Right lobe of liver (tissue), 6 donors: ENCODE measurements at regions not wholly inside any gene's neighbourhood (a gene's known extent, or its start where the extent isn't known, plus 50 kb on each side); places are given as distances from the start of the nearest gene placed in this dataset.

Source experiments
- ATAC-seq, 4 donors: fragments of 200-7000 bp; cut with Tn5 transposase; one replicate each; pipeline ENCODE4 v1.9.1; 2020; ENCODE audit warnings: mild to moderate bottlenecking in 4 of 4, moderate library complexity in 4 of 4
- DNase-seq, 3 donors: peaks; one replicate each; pipeline ENCODE4 v3.0.0-alpha.2; 2020
- H3K27ac ChIP-seq, 3 donors: fragments of 200-600 bp; one replicate each; pipeline ENCODE4 v1.8.0; 2022
- H3K27me3 ChIP-seq, 2 donors: fragments of 200-600 bp; one replicate each; pipeline ENCODE4 v1.8.0; 2022
- H3K36me3 ChIP-seq, 4 donors: fragments of 200-600 bp; sonication (generic) in 1 of 4; one replicate each; pipeline versions ENCODE4 v1.5.1 to v1.8.0; 2017 to 2022; ENCODE audit warnings: control low read depth in 1 of 4
- H3K4me1 ChIP-seq, 4 donors: fragments of 200-600 bp; sonication (generic) in 1 of 4; one replicate each; pipeline versions ENCODE4 v1.5.1 to v1.8.0; 2017 to 2022; ENCODE audit warnings: control low read depth in 1 of 4
- H3K4me3 ChIP-seq, 3 donors: fragments of 200-600 bp; one replicate each; pipeline ENCODE4 v1.8.0; 2022
- H3K9me3 ChIP-seq, 4 donors: fragments of 200-600 bp; sonication (generic) in 1 of 4; one replicate each; pipeline versions ENCODE4 v1.5.1 to v1.8.0; 2017 to 2022; ENCODE audit warnings: control low read depth in 1 of 4
- CTCF ChIP-seq, 4 donors: fragments of 200-600 bp in 3 of 4; fragments of 450-650 bp in 1 of 4; IDR thresholded peaks; one replicate each; pipeline versions ENCODE4 v1.5.1 to v1.8.0; 2016 to 2022; ENCODE audit warnings: antibody characterized with exemption in 4 of 4, mild to moderate bottlenecking in 2 of 4
- POLR2A ChIP-seq: fragments of 450-650 bp; IDR thresholded peaks from one replicate; pipeline ENCODE4 v1.6.1; 2017; ENCODE audit warnings: antibody characterized with exemption, mild to moderate bottlenecking
- WGBS: methylation state at CpG from one replicate; pipeline ENCODE4 v1.1.6; 2018; ENCODE audit warnings: low coverage, low lambda C conversion rate; ENCODE audit not compliant: insufficient coverage; ENCODE audit errors: missing lambda C conversion rate; 5-methylcytosine and 5-hydroxymethylcytosine counted together
- intact Hi-C, 2 donors: fragments of 100-400 bp; cut with DNase I; formaldehyde crosslinking; loops; one replicate each; pipeline versions ENCODE4 v1.11.2 to v1.14.1; 2022
- donor health status: DM: no; HTN: yes; CAD: no.
- donor health status: DM: no; HTN: no; CAD: no.
- donor health status: DM: no; HTN: no; CAD: no.
- donor health status: DM: no; HTN: yes; CAD: no.
- donor health status: DM: no; HTN: yes; CAD: no.

DNA sequence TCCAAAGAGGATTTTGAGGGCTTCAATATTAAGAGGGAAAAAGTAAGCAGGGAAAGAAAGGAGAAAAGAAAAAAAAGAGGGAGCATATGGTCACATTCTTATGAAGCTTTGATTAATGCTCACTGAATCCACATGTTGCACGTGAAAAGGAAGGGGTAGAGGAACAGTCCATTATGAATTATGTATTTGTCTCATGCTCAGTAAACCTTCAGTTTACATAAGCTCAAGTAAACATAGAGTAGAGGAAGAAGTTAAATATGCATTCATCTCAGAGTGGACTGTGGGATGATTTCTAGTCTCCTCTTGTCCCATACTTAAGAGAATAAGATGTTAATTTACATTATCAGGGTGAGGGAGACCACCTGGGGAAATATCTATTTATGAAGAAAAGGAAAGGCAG, 334.5 kb downstream of the IPO8 start:
- intact Hi-C loops, result no loop called here
- 9% methylated on average over 1 of the region's 1 CpG for WGBS
- no peak overlapping the region for H3K27ac ChIP-seq
- no peaks in the 10 kb centered on the region for H3K36me3 ChIP-seq
- no peaks in the 10 kb centered on the region for H3K27me3 ChIP-seq
- ATAC-seq, result no peak
- no peaks in the 10 kb centered on the region for H3K9me3 ChIP-seq
- DNase-seq, result no peak
- no peaks in the 10 kb centered on the region for H3K4me1 ChIP-seq
- no peak for TF ChIP-seq POLR2A
- no peak for TF ChIP-seq CTCF (IDR thresholded peaks at IDR 0.05)
- no peak overlapping the region for H3K4me3 ChIP-seq

GRCh38 chr12:30358671-30359070, 337.0 kb downstream of the IPO8 start:
- TF ChIP-seq POLR2A (no peak), CTCF (IDR thresholded peaks at IDR 0.05) (no peak)
- intact Hi-C loops, result no loop called here
- WGBS, result 98% methylated on average over 3 of the region's 3 CpGs
- H3K9me3 ChIP-seq, result no peaks in the 10 kb centered on the region
- H3K27ac ChIP-seq, result no peak overlapping the region
- no peak overlapping the region for H3K4me3 ChIP-seq
- H3K4me1 ChIP-seq, result no peaks in the 10 kb centered on the region
- no peaks in the 10 kb centered on the region for H3K27me3 ChIP-seq
- no peak for ATAC-seq
- no peak for DNase-seq
- no peaks in the 10 kb centered on the region for H3K36me3 ChIP-seq

DNA sequence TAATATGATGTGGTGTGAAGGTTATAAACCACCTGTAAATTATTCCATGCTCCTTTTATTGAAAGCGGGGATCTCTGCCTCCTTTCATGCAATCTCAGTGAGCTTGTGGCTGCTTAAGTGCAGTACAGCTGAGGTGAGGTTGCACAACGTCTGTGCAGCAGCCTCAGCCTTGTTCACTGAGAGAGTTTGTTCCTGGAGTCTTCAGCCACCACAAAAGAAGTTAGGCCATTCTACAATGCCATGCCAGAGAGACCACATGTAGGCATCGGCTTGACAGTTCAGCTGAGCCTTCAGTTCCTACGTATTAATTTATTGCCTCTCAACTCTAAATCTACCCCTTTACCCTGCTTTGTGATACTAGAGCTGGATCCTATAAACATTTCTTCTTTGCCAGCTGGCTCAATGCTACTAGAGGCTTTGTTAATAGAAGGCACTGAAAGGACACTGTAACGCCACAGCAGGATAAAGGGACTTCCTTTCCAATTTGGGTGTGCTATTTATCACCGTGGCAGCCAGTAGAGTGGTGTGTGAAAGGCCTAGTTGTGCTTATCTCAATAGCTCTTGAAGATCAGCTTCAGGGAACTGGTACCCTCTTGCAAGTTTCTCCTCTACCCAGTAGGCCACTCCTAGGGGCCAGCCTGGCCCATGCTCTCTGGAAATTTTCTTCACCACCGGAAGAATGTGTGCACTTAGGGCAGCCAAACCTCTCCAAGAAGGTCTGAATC, 337.7 kb downstream of the IPO8 start:
- ATAC-seq, result no peak
- Histone ChIP-seq H3K27ac (no peak overlapping the region), H3K27me3 (no peaks in the 10 kb centered on the region), H3K36me3 (no peaks in the 10 kb centered on the region), H3K4me1 (no peaks in the 10 kb centered on the region), H3K4me3 (no peak overlapping the region), H3K9me3 (no peaks in the 10 kb centered on the region)
- TF ChIP-seq POLR2A, result no peak
- TF ChIP-seq CTCF (IDR thresholded peaks at IDR 0.05), result no peak
- DNase-seq, result no peak
- 56% methylated on average over 7 of the region's 7 CpGs for WGBS
- intact Hi-C loops, result no loop called here

- Histone ChIP-seq H3K4me1 (peaks cover 0 to 5% (median 0%) of the 10 kb centered on the region in 4 donors), H3K4me3 (no peak overlapping the region), H3K36me3 (no peaks in the 10 kb centered on the region), H3K27ac (no peak overlapping the region), H3K9me3 (no peaks in the 10 kb centered on the region), H3K27me3 (no peaks in the 10 kb centered on the region)
- ATAC-seq, result no peak
- no peak for TF ChIP-seq POLR2A
- TF ChIP-seq CTCF (IDR thresholded peaks at IDR 0.05), result no peak
- no peak for DNase-seq
- intact Hi-C loops, result no loop called here
- 73% methylated on average over 4 of the region's 4 CpGs for WGBS
Observed at GRCh38 chr12:30345744-30346471, 349.8 kb downstream of the IPO8 start.
